ENCODE measurements at regions not wholly inside any gene's neighbourhood (a gene's known extent, or its start where the extent isn't known, plus 50 kb on each side); places are given as distances from the start of the nearest gene placed in this dataset.
A peak's percentile ranks its signal among the peaks of the same experiment; 100 is the strongest.

- Histone ChIP-seq H3K36me3 (no peaks in the 10 kb centered on the region), H3K27ac (no peak overlapping the region), H3K9me3 (no peaks in the 10 kb centered on the region), H3K4me1 (peaks cover 0 to 3% (median 0%) of the 10 kb centered on the region in 4 donors), H3K27me3 (no peaks in the 10 kb centered on the region), H3K4me3 (no peak overlapping the region)
- TF ChIP-seq POLR2AphosphoS5 (IDR thresholded peaks at IDR 0.05) (no peak), EP300 (IDR thresholded peaks at IDR 0.05) (no peak), POLR2A (IDR thresholded peaks at IDR 0.05) (no peak), CTCF (IDR thresholded peaks at IDR 0.05) (peak in 5 of 6 experiments; percentile 21 to 46 (median 40))
- WGBS, 2 donors, result 80 to 84% methylated on average over 3 of the region's 3 CpGs
- peak in 1 of 2 donors; percentile 43 for ATAC-seq (ENCODE audit: low FRiP score in 2 of 2)
- peak in 1 of 2 donors; percentile 42 for DNase-seq
Observed at GRCh38 chr4:128379860-128380259, 92.2 kb upstream of the PGRMC2 start.

GRCh38 chr4:128378668-128379067 is 91.1 kb upstream of the PGRMC2 start:
- no peak for TF ChIP-seq POLR2AphosphoS5 (IDR thresholded peaks at IDR 0.05)
- no peak for TF ChIP-seq CTCF (IDR thresholded peaks at IDR 0.05)
- TF ChIP-seq EP300 (IDR thresholded peaks at IDR 0.05), result no peak
- TF ChIP-seq POLR2A (IDR thresholded peaks at IDR 0.05), result no peak
- no peak for DNase-seq
- no peak for ATAC-seq (ENCODE audit: low FRiP score in 2 of 2)
- WGBS, 2 donors, result 87 to 90% methylated on average over 3 of the region's 3 CpGs
- H3K36me3 ChIP-seq, result no peaks in the 10 kb centered on the region
- no peak overlapping the region for H3K27ac ChIP-seq
- peaks cover 0 to 3% (median 0%) of the 10 kb centered on the region in 4 donors for H3K4me1 ChIP-seq
- no peaks in the 10 kb centered on the region for H3K27me3 ChIP-seq
- H3K9me3 ChIP-seq, result no peaks in the 10 kb centered on the region
- H3K4me3 ChIP-seq, result no peak overlapping the region

- no peak for TF ChIP-seq POLR2AphosphoS5 (IDR thresholded peaks at IDR 0.05)
- TF ChIP-seq POLR2A (IDR thresholded peaks at IDR 0.05), result no peak
- no peak for TF ChIP-seq CTCF (IDR thresholded peaks at IDR 0.05)
- no peak for TF ChIP-seq EP300 (IDR thresholded peaks at IDR 0.05)
- Histone ChIP-seq H3K9me3 (no peaks in the 10 kb centered on the region), H3K27me3 (no peaks in the 10 kb centered on the region), H3K36me3 (no peaks in the 10 kb centered on the region), H3K4me1 (peaks cover 0 to 3% (median 0%) of the 10 kb centered on the region in 4 donors), H3K4me3 (no peak overlapping the region), H3K27ac (no peak overlapping the region)
- no peak for DNase-seq
- ATAC-seq (ENCODE audit: low FRiP score in 2 of 2), result no peak
- 75 to 100% methylated on average over 3 to 4 of the region's 4 CpGs for WGBS, 2 donors
Observed at GRCh38 chr4:128376958-128377357, 89.3 kb upstream of the PGRMC2 start.

GRCh38 chr4:128376303-128376702 is 88.7 kb upstream of the PGRMC2 start:
- DNase-seq (no peak), ATAC-seq (ENCODE audit: low FRiP score in 2 of 2) (no peak)
- Histone ChIP-seq H3K4me1 (peaks cover 0 to 5% (median 0%) of the 10 kb centered on the region in 4 donors), H3K4me3 (no peak overlapping the region), H3K9me3 (no peaks in the 10 kb centered on the region), H3K27ac (no peak overlapping the region), H3K27me3 (no peaks in the 10 kb centered on the region), H3K36me3 (no peaks in the 10 kb centered on the region)
- TF ChIP-seq CTCF (IDR thresholded peaks at IDR 0.05), result no peak
- TF ChIP-seq POLR2AphosphoS5 (IDR thresholded peaks at IDR 0.05), result no peak
- no peak for TF ChIP-seq POLR2A (IDR thresholded peaks at IDR 0.05)
- no peak for TF ChIP-seq EP300 (IDR thresholded peaks at IDR 0.05)
- WGBS, 2 donors, result 97 to 98% methylated on average over 5 of the region's 5 CpGs

- no peaks in the 10 kb centered on the region for H3K9me3 ChIP-seq
- H3K36me3 ChIP-seq, result no peaks in the 10 kb centered on the region
- TF ChIP-seq EP300 (IDR thresholded peaks at IDR 0.05) (no peak), POLR2A (IDR thresholded peaks at IDR 0.05) (no peak), POLR2AphosphoS5 (IDR thresholded peaks at IDR 0.05) (no peak), CTCF (IDR thresholded peaks at IDR 0.05) (no peak)
- no peak overlapping the region for H3K27ac ChIP-seq
- WGBS, 2 donors, result 84 to 100% methylated on average over 2 of the region's 2 CpGs
- H3K27me3 ChIP-seq, result no peaks in the 10 kb centered on the region
- DNase-seq (no peak), ATAC-seq (ENCODE audit: low FRiP score in 2 of 2) (no peak)
- H3K4me3 ChIP-seq, result no peak overlapping the region
- peaks cover 0 to 3% (median 1%) of the 10 kb centered on the region in 4 donors for H3K4me1 ChIP-seq
Observed at GRCh38 chr4:128373628-128374027, 86.0 kb upstream of the PGRMC2 start.

Measured in upper lobe of left lung (tissue), 6 donors.